ENCODE measurements at regions not wholly inside any gene's neighbourhood (a gene's known extent, or its start where the extent isn't known, plus 50 kb on each side); places are given as distances from the start of the nearest gene placed in this dataset.

DNA sequence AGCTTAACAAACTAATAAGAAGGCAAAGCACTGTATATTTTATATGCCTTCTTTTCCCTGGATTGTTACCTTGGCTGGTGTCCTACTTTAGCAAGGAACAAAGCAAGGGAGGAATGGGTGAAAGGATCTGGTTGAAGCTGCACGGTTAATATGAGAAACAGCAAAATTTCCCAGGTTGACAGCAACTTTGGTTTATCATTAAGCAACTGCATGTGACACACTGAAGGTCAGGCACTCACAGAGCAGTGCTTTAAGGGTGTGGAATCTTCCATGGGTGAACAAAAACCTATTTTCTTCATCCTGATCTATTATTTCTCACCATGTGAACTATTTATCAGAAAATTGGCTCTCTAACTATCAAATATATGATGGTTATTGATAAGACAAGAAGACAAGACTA lies 109.0 kb upstream of the ATP10B start:
- TF ChIP-seq, protein P1, sequence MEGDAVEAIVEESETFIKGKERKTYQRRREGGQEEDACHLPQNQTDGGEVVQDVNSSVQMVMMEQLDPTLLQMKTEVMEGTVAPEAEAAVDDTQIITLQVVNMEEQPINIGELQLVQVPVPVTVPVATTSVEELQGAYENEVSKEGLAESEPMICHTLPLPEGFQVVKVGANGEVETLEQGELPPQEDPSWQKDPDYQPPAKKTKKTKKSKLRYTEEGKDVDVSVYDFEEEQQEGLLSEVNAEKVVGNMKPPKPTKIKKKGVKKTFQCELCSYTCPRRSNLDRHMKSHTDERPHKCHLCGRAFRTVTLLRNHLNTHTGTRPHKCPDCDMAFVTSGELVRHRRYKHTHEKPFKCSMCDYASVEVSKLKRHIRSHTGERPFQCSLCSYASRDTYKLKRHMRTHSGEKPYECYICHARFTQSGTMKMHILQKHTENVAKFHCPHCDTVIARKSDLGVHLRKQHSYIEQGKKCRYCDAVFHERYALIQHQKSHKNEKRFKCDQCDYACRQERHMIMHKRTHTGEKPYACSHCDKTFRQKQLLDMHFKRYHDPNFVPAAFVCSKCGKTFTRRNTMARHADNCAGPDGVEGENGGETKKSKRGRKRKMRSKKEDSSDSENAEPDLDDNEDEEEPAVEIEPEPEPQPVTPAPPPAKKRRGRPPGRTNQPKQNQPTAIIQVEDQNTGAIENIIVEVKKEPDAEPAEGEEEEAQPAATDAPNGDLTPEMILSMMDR (IDR thresholded peaks at IDR 0.05) = no peak
- TF ChIP-seq EZH2phosphoT487 (IDR thresholded peaks at IDR 0.05; ENCODE audit: borderline replicate concordance, low read depth) = no peak
- TF ChIP-seq, protein P2, sequence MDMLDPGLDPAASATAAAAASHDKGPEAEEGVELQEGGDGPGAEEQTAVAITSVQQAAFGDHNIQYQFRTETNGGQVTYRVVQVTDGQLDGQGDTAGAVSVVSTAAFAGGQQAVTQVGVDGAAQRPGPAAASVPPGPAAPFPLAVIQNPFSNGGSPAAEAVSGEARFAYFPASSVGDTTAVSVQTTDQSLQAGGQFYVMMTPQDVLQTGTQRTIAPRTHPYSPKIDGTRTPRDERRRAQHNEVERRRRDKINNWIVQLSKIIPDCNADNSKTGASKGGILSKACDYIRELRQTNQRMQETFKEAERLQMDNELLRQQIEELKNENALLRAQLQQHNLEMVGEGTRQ (IDR thresholded peaks at IDR 0.05; ENCODE audit: borderline replicate concordance, low read depth, low read length) = no peak
- TF ChIP-seq, protein P3, sequence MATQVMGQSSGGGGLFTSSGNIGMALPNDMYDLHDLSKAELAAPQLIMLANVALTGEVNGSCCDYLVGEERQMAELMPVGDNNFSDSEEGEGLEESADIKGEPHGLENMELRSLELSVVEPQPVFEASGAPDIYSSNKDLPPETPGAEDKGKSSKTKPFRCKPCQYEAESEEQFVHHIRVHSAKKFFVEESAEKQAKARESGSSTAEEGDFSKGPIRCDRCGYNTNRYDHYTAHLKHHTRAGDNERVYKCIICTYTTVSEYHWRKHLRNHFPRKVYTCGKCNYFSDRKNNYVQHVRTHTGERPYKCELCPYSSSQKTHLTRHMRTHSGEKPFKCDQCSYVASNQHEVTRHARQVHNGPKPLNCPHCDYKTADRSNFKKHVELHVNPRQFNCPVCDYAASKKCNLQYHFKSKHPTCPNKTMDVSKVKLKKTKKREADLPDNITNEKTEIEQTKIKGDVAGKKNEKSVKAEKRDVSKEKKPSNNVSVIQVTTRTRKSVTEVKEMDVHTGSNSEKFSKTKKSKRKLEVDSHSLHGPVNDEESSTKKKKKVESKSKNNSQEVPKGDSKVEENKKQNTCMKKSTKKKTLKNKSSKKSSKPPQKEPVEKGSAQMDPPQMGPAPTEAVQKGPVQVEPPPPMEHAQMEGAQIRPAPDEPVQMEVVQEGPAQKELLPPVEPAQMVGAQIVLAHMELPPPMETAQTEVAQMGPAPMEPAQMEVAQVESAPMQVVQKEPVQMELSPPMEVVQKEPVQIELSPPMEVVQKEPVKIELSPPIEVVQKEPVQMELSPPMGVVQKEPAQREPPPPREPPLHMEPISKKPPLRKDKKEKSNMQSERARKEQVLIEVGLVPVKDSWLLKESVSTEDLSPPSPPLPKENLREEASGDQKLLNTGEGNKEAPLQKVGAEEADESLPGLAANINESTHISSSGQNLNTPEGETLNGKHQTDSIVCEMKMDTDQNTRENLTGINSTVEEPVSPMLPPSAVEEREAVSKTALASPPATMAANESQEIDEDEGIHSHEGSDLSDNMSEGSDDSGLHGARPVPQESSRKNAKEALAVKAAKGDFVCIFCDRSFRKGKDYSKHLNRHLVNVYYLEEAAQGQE (IDR thresholded peaks at IDR 0.05; ENCODE audit: low read depth, low read length) = no peak
- TF ChIP-seq POLR2AphosphoS5 (IDR thresholded peaks at IDR 0.05; ENCODE audit: low read depth, low read length) = no peak
- no peak for TF ChIP-seq TEAD4 (IDR thresholded peaks at IDR 0.05; ENCODE audit: borderline replicate concordance, insufficient read depth)
- no peak for TF ChIP-seq EP300 (IDR thresholded peaks at IDR 0.05; ENCODE audit: borderline replicate concordance in 1 of 2, low read depth in 1 of 2, low read length in 1 of 2)
- TF ChIP-seq, protein P4, sequence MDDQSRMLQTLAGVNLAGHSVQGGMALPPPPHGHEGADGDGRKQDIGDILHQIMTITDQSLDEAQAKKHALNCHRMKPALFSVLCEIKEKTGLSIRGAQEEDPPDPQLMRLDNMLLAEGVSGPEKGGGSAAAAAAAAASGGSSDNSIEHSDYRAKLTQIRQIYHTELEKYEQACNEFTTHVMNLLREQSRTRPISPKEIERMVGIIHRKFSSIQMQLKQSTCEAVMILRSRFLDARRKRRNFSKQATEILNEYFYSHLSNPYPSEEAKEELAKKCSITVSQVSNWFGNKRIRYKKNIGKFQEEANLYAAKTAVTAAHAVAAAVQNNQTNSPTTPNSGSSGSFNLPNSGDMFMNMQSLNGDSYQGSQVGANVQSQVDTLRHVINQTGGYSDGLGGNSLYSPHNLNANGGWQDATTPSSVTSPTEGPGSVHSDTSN (IDR thresholded peaks at IDR 0.05) = no peak
- no peak for TF ChIP-seq SMC3 (IDR thresholded peaks at IDR 0.05; ENCODE audit: low read depth, low read length)
- no peak for TF ChIP-seq MXI1 (IDR thresholded peaks at IDR 0.05; ENCODE audit: low read depth, low read length)

Measured in SK-N-SH (cell line).